ENCODE measurements at regions not wholly inside any gene's neighbourhood (a gene's known extent, or its start where the extent isn't known, plus 50 kb on each side); places are given as distances from the start of the nearest gene placed in this dataset.
"Not testable (repeated sequence)": the region's sequence is repeated elsewhere in the genome, so short reads cannot be mapped to it uniquely, and the experiment has no call there.

DNA sequence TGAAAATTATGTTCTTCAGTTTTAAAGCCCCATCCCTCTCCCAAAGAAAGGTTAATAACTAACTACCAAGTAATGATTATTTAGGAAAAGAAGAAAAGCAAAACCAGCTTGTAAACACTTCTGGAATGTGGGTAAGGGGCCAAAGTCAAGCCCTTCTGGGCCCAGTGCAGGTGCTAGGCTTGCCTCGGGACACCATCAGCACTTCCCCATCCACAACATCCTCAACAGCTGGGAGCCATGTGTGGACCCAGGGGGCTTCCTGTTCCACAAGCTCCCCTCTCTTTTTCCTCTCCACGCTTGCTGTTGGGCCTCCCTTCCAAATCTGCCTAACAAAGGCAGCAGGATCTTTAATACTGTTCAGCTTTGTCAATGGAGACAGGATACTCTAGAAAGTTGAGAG lies 58.4 kb upstream of the CSPG4 start:
- not testable (repeated sequence) for TF ChIP-seq POLR2AphosphoS5 (IDR thresholded peaks at IDR 0.05)
- TF ChIP-seq, protein P1, sequence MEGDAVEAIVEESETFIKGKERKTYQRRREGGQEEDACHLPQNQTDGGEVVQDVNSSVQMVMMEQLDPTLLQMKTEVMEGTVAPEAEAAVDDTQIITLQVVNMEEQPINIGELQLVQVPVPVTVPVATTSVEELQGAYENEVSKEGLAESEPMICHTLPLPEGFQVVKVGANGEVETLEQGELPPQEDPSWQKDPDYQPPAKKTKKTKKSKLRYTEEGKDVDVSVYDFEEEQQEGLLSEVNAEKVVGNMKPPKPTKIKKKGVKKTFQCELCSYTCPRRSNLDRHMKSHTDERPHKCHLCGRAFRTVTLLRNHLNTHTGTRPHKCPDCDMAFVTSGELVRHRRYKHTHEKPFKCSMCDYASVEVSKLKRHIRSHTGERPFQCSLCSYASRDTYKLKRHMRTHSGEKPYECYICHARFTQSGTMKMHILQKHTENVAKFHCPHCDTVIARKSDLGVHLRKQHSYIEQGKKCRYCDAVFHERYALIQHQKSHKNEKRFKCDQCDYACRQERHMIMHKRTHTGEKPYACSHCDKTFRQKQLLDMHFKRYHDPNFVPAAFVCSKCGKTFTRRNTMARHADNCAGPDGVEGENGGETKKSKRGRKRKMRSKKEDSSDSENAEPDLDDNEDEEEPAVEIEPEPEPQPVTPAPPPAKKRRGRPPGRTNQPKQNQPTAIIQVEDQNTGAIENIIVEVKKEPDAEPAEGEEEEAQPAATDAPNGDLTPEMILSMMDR (IDR thresholded peaks at IDR 0.05): not testable (repeated sequence)

All from transverse colon (tissue), 4 donors.